Cardiac muscle cell (in vitro differentiated cells and primary cell): ENCODE measurements at regions not wholly inside any gene's neighbourhood (a gene's known extent, or its start where the extent isn't known, plus 50 kb on each side); places are given as distances from the start of the nearest gene placed in this dataset.

Experiments
- DNase-seq, 2 donors: peaks; one replicate each; pipeline versions ENCODE4 v3.0.0 to v3.0.0-alpha.2; 2010 to 2017; ENCODE audit warnings: low read depth in 1 of 2, low spot score in 1 of 2
- H3K27ac ChIP-seq: fragments of 200-600 bp; sonication (generic); 2 replicates; pipeline ENCODE4 v1.5.1; 2016
- H3K27me3 ChIP-seq: fragments of 200-600 bp; sonication (generic); 2 replicates; pipeline ENCODE4 v1.6.0; 2016; ENCODE audit warnings: control low read depth
- H3K36me3 ChIP-seq: fragments of 200-600 bp; sonication (generic); 2 replicates; pipeline ENCODE4 v1.5.1; 2016; ENCODE audit warnings: control low read depth
- H3K4me1 ChIP-seq: fragments of 200-600 bp; sonication (generic); 2 replicates; pipeline ENCODE4 v1.8.1; 2017; ENCODE audit warnings: low read depth, mild to moderate bottlenecking, mixed run types
- H3K4me3 ChIP-seq: fragments of 200-600 bp; sonication (generic); 2 replicates; pipeline ENCODE4 v1.5.1; 2016; ENCODE audit warnings: mild to moderate bottlenecking
- H3K9me3 ChIP-seq: fragments of 200-600 bp; sonication (generic); 2 replicates; pipeline ENCODE4 v1.5.1; 2017; ENCODE audit warnings: low read depth, mild to moderate bottlenecking, control low read depth
- TF ChIP-seq, protein P1 (sequence below): IDR thresholded peaks from 2 replicates; pipeline ENCODE4 v1.5.1; 2012; ENCODE audit warnings: low read depth, mild to moderate bottlenecking, low read length

DNA sequence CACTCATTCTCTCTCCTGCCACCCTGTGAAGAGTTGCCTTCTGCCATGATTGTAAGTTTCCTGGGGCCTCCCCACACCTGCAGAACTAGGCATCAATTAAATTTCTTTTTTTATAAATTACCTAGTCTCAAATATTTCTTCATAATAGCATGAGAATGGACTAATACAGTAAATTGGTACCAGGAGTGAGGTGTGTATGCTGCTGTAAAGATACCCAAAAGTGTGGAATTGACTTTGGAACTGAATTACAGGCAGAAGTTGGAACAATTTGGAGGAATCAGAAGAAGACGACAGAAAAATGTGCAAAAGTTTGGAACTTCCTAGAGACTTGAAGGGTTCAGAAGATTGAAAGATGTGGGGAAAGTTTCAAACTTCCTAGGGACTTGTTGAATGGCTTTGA is 308.1 kb upstream of the TMPRSS15 start:
- Histone ChIP-seq H3K27me3 (no peaks in the 10 kb centered on the region), H3K9me3 (no peaks in the 10 kb centered on the region), H3K4me3 (no peak overlapping the region), H3K27ac (no peak overlapping the region), H3K4me1 (no peaks in the 10 kb centered on the region), H3K36me3 (no peaks in the 10 kb centered on the region)
- TF ChIP-seq, protein P1, sequence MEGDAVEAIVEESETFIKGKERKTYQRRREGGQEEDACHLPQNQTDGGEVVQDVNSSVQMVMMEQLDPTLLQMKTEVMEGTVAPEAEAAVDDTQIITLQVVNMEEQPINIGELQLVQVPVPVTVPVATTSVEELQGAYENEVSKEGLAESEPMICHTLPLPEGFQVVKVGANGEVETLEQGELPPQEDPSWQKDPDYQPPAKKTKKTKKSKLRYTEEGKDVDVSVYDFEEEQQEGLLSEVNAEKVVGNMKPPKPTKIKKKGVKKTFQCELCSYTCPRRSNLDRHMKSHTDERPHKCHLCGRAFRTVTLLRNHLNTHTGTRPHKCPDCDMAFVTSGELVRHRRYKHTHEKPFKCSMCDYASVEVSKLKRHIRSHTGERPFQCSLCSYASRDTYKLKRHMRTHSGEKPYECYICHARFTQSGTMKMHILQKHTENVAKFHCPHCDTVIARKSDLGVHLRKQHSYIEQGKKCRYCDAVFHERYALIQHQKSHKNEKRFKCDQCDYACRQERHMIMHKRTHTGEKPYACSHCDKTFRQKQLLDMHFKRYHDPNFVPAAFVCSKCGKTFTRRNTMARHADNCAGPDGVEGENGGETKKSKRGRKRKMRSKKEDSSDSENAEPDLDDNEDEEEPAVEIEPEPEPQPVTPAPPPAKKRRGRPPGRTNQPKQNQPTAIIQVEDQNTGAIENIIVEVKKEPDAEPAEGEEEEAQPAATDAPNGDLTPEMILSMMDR = no peak
- no peak for DNase-seq

GRCh38 chr21:18715606-18716005 is 312.0 kb upstream of the TMPRSS15 start:
- Histone ChIP-seq H3K27me3 (no peaks in the 10 kb centered on the region), H3K36me3 (no peaks in the 10 kb centered on the region), H3K4me3 (no peak overlapping the region), H3K4me1 (no peaks in the 10 kb centered on the region), H3K9me3 (no peaks in the 10 kb centered on the region), H3K27ac (no peak overlapping the region)
- TF ChIP-seq, protein P1 = no peak
- no peak for DNase-seq

DNA sequence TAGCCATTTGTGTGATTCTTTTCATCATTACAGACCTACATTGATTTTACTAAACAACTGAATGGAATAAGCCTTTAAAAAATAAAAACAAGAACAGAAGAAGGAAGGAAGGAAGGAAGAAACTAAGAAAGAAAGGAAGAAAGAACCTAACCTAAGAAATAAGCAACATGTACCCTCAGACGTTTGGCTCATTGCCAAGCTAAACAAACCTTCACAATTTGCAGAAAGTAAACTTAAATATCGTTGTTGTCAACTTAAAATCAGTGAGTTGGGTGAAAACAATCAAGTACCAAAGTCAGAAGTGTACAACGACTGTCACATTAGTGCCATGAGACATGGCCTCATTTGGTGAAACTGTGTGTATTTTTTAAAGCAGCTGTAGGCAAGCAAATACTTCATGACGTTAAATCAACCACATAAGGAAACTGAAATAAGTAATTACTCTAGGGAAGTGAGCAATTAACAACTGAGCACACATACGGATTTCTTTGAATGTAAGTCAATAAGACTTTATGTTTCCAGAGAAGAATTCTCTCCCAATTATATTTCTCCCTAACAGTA is 313.1 kb upstream of the TMPRSS15 start:
- H3K27ac ChIP-seq = no peak overlapping the region
- DNase-seq = no peak
- H3K4me3 ChIP-seq = no peak overlapping the region
- TF ChIP-seq, protein P1 = no peak
- no peaks in the 10 kb centered on the region for H3K4me1 ChIP-seq
- H3K9me3 ChIP-seq = no peaks in the 10 kb centered on the region
- no peaks in the 10 kb centered on the region for H3K36me3 ChIP-seq
- H3K27me3 ChIP-seq = no peaks in the 10 kb centered on the region

DNA sequence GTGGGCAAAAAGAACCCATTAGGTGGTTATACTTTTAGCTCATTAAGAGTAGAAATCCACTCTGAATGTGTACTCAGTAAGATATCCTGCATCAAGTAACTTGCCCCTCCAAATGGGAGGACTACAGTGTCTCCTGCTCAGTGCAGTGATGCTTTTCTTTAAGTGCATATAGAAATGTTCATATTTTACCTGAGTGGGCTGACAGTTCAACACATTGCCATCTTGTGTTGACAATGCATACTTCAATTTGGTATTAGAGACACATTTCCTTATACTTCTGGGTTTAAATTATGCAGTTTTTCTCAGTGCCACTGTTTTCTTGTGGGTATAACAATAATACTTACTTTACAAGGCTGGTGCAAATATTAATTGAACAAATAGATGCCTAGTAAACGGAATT is 318.6 kb upstream of the TMPRSS15 start:
- TF ChIP-seq, protein P1 = no peak
- no peaks in the 10 kb centered on the region for H3K4me1 ChIP-seq
- no peaks in the 10 kb centered on the region for H3K9me3 ChIP-seq
- DNase-seq = no peak
- H3K27me3 ChIP-seq = no peaks in the 10 kb centered on the region
- no peaks in the 10 kb centered on the region for H3K36me3 ChIP-seq
- H3K27ac ChIP-seq = no peak overlapping the region
- no peak overlapping the region for H3K4me3 ChIP-seq

DNA sequence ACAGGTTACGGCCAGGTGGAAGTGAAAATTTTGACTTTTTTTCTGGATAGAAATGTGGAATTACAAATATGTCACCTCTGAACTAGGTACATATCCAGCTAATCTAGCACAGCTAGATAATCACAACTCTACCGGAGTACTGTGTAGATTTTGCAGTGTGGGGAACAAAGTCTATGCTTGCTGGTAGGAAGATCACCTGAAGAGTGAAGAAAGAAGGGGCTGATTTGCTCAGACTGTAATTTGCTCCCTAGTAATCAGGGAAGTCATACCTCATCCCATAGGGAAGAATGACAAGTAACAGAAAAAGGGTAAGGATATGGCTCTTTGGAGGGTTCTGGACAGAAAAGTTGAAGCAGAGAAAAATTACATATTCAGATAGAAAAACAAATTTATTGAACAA is 319.6 kb upstream of the TMPRSS15 start:
- Histone ChIP-seq H3K4me1 (no peaks in the 10 kb centered on the region), H3K4me3 (no peak overlapping the region), H3K27ac (no peak overlapping the region), H3K9me3 (no peaks in the 10 kb centered on the region), H3K27me3 (no peaks in the 10 kb centered on the region), H3K36me3 (no peaks in the 10 kb centered on the region)
- DNase-seq = no peak
- TF ChIP-seq, protein P1 = no peak

DNA sequence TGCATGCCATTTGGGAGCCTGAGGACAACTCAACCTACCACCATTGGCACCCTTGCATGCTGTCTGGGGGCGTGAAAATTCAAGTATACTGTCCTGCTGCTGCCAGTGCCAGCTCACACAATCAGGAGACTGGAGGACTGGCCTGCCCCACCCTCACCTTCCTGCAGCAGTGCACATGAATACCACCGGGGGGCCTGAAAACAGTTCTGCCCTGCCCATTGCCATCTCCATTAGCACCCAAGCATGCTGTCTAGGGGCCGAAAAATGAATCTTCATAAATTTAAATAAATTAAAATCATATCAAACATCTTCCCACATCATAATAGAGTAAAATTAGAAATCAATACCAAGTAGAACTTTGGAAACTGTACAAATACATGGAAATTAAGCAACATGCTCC is 322.1 kb upstream of the TMPRSS15 start:
- DNase-seq = peak in 1 of 2 donors; percentile 20
- TF ChIP-seq, protein P1 = no peak
- Histone ChIP-seq H3K4me3 (no peak overlapping the region), H3K27ac (no peak overlapping the region), H3K9me3 (no peaks in the 10 kb centered on the region), H3K4me1 (no peaks in the 10 kb centered on the region), H3K27me3 (no peaks in the 10 kb centered on the region), H3K36me3 (no peaks in the 10 kb centered on the region)
